ENCODE measurements at regions not wholly inside any gene's neighbourhood (a gene's known extent, or its start where the extent isn't known, plus 50 kb on each side); places are given as distances from the start of the nearest gene placed in this dataset.
"Not testable (repeated sequence)": the region's sequence is repeated elsewhere in the genome, so short reads cannot be mapped to it uniquely, and the experiment has no call there.

DNA sequence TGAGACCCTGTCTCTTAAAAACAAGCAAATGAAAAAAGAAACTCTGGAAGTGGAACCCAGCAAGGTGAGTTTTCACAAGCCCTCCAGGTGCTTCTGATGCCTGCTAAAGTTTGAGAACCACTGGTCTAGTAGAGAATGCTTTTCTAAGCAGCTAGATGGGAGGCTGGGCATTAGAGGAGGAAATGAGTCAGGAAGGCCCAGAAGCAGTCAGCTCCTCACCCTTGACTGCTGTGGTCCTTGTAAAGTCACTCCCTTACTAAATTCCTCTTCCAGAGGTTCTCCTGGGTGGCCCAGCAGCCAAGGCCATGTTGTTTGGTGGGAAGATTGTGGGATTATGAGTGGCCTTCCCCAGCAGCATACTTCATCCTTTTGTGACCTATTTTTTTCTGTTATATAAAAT, 52.0 kb upstream of the FYN start:
- Histone ChIP-seq H3K27ac (ENCODE audit: low read depth, low read length) (no peak overlapping the region), H3K9ac (ENCODE audit: low read depth in 1 of 3, low read length in 3 of 3) (no peak overlapping the region), H3K27me3 (ENCODE audit: control insufficient read depth in 3 of 3, insufficient read depth in 3 of 3, low read length in 3 of 3) (peaks cover 0 to under 1% (median 0%) of the 10 kb centered on the region in 3 donors), H3K4me1 (ENCODE audit: control insufficient read depth in 3 of 3, insufficient read depth in 3 of 3, low read length in 3 of 3) (no peaks in the 10 kb centered on the region), H3K4me3 (ENCODE audit: low read length in 3 of 3) (no peak overlapping the region), H3K9me3 (ENCODE audit: control insufficient read depth in 3 of 3, low read length in 3 of 3) (no peaks in the 10 kb centered on the region), H3K36me3 (ENCODE audit: control insufficient read depth in 3 of 3, insufficient read depth in 3 of 3, low read length in 3 of 3) (no peaks in the 10 kb centered on the region)

DNA sequence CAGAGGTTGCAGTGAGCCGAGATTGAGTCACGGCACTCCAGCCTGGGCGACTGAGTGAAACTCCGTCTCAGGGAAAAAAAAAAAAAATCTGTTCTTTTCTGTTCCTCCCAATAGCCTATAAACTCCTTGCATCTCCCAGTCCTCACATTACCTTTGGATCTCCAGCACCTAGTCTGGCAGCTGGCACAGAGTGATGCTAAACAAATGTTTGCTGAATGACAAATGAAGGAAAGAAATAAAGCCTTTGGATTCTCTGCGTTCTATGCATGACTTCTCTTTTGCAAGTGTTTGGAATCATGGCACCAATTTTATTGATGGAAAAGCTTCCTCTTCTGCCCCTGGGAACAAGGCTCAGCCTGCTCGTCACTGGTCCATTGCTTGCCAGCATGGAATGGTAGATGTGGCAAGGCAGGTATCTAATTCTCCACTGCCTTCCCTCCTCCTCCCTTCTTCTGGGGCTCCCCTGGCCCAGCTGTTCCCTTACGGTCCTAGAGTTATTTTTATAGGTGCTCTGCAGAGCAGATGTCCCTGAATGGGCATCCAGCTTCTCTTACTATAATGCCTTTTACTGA, 53.6 kb upstream of the FYN start:
- Histone ChIP-seq H3K9ac (ENCODE audit: low read depth in 1 of 3, low read length in 3 of 3) (no peak overlapping the region), H3K4me3 (ENCODE audit: low read length in 3 of 3) (no peak overlapping the region), H3K36me3 (ENCODE audit: control insufficient read depth in 3 of 3, insufficient read depth in 3 of 3, low read length in 3 of 3) (no peaks in the 10 kb centered on the region), H3K27ac (ENCODE audit: low read depth, low read length) (no peak overlapping the region), H3K4me1 (ENCODE audit: control insufficient read depth in 3 of 3, insufficient read depth in 3 of 3, low read length in 3 of 3) (no peaks in the 10 kb centered on the region), H3K9me3 (ENCODE audit: control insufficient read depth in 3 of 3, low read length in 3 of 3) (no peaks in the 10 kb centered on the region), H3K27me3 (ENCODE audit: control insufficient read depth in 3 of 3, insufficient read depth in 3 of 3, low read length in 3 of 3) (no peaks in the 10 kb centered on the region)

DNA sequence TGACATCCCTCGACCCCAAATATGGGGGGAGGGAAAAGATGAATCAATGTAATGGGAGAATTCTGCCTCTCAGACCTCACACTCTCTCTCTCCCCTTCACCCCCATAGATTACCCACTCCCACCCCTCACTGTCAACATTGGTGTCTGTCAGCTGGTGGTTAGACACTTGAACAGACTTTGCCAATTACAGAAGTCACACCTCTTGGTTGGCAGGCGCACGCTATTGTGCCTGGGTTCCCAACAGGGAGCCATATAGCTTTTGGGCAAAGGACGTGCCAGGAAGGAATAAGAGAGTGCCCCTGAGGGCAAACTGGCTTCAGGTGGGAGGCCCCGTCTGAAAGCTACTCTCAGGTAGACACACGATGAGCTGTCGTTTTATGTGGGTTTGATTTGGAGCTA, 54.1 kb upstream of the FYN start:
- H3K9ac ChIP-seq (ENCODE audit: low read depth in 1 of 3, low read length in 3 of 3), result no peak overlapping the region
- no peaks in the 10 kb centered on the region for H3K4me1 ChIP-seq (ENCODE audit: control insufficient read depth in 3 of 3, insufficient read depth in 3 of 3, low read length in 3 of 3)
- H3K36me3 ChIP-seq (ENCODE audit: control insufficient read depth in 3 of 3, insufficient read depth in 3 of 3, low read length in 3 of 3), result no peaks in the 10 kb centered on the region
- no peak overlapping the region for H3K4me3 ChIP-seq (ENCODE audit: low read length in 3 of 3)
- no peaks in the 10 kb centered on the region for H3K27me3 ChIP-seq (ENCODE audit: control insufficient read depth in 3 of 3, insufficient read depth in 3 of 3, low read length in 3 of 3)
- H3K9me3 ChIP-seq (ENCODE audit: control insufficient read depth in 3 of 3, low read length in 3 of 3), result no peaks in the 10 kb centered on the region
- H3K27ac ChIP-seq (ENCODE audit: low read depth, low read length), result no peak overlapping the region

DNA sequence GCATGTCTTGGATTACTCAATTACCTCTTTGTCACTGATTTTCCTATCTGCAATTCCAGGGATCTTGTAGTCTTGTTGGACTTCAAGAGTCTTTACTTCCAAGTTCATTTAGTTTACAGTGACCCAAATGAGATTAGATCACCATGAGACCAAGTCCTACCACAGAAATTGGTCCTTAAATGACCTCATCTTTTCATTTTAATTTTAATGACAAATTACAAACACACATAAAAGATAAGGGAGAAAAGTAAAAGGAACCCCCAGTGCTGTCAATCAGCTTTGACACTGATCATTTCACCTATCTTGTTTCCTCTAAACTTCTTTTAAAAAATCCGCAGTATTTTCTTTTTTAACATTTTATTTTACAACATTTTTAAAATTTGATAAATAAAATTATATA, 54.9 kb upstream of the FYN start:
- Histone ChIP-seq H3K27ac (ENCODE audit: low read depth, low read length) (no peak overlapping the region), H3K4me1 (ENCODE audit: control insufficient read depth in 3 of 3, insufficient read depth in 3 of 3, low read length in 3 of 3) (no peaks in the 10 kb centered on the region), H3K9me3 (ENCODE audit: control insufficient read depth in 3 of 3, low read length in 3 of 3) (no peaks in the 10 kb centered on the region), H3K27me3 (ENCODE audit: control insufficient read depth in 3 of 3, insufficient read depth in 3 of 3, low read length in 3 of 3) (no peaks in the 10 kb centered on the region), H3K9ac (ENCODE audit: low read depth in 1 of 3, low read length in 3 of 3) (no peak overlapping the region), H3K36me3 (ENCODE audit: control insufficient read depth in 3 of 3, insufficient read depth in 3 of 3, low read length in 3 of 3) (no peaks in the 10 kb centered on the region), H3K4me3 (ENCODE audit: low read length in 3 of 3) (no peak overlapping the region)

DNA sequence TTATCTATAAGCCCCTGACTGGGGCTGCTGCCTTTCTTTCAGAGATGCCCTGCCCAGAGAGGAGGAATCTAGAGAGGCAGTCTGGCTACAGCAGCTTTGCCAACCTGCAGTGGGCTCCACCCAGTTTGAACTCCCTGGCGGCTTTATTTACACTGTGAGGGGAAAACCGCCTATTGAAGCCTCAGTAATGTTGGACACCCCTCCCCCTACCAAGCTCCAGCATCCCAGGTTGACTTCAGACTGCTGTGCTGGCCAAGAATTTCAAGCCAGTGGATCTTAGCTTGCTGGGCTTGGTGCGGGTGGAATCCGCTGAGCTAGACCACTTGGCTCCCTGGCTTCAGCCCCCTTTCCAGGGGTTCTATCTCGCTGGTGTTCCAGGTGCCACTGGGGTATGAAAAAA, 61.4 kb upstream of the FYN start:
- not testable (repeated sequence) for H3K9me3 ChIP-seq (ENCODE audit: control insufficient read depth in 3 of 3, low read length in 3 of 3); H3K9ac ChIP-seq (ENCODE audit: low read depth in 1 of 3, low read length in 3 of 3); H3K36me3 ChIP-seq (ENCODE audit: control insufficient read depth in 3 of 3, insufficient read depth in 3 of 3, low read length in 3 of 3); H3K4me1 ChIP-seq (ENCODE audit: control insufficient read depth in 3 of 3, insufficient read depth in 3 of 3, low read length in 3 of 3); H3K4me3 ChIP-seq (ENCODE audit: low read length in 3 of 3); H3K27ac ChIP-seq (ENCODE audit: low read depth, low read length); H3K27me3 ChIP-seq (ENCODE audit: control insufficient read depth in 3 of 3, insufficient read depth in 3 of 3, low read length in 3 of 3)

DNA sequence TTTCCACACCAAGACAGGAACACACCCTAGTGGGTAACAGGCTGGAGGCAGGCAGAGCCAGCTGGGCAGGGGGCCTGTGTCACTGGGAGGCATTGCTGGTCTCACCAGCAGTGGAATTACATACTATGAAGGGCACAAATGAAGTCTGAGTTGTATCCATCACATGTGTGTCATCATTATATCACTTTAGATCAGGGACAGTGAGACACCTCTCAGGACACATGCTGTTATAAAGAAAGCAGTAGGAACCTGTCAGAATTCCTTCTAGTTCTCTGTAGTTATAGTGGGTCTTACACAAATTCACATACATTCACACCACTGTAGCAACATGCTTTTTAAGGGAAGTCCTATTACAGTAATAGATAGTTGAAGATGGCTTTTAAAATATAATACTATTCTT, 63.5 kb upstream of the FYN start:
- Histone ChIP-seq H3K4me3 (ENCODE audit: low read length in 3 of 3) (no peak overlapping the region), H3K9ac (ENCODE audit: low read depth in 1 of 3, low read length in 3 of 3) (no peak overlapping the region), H3K9me3 (ENCODE audit: control insufficient read depth in 3 of 3, low read length in 3 of 3) (no peaks in the 10 kb centered on the region), H3K36me3 (ENCODE audit: control insufficient read depth in 3 of 3, insufficient read depth in 3 of 3, low read length in 3 of 3) (no peaks in the 10 kb centered on the region), H3K27me3 (ENCODE audit: control insufficient read depth in 3 of 3, insufficient read depth in 3 of 3, low read length in 3 of 3) (no peaks in the 10 kb centered on the region), H3K27ac (ENCODE audit: low read depth, low read length) (no peak overlapping the region), H3K4me1 (ENCODE audit: control insufficient read depth in 3 of 3, insufficient read depth in 3 of 3, low read length in 3 of 3) (no peaks in the 10 kb centered on the region)

DNA sequence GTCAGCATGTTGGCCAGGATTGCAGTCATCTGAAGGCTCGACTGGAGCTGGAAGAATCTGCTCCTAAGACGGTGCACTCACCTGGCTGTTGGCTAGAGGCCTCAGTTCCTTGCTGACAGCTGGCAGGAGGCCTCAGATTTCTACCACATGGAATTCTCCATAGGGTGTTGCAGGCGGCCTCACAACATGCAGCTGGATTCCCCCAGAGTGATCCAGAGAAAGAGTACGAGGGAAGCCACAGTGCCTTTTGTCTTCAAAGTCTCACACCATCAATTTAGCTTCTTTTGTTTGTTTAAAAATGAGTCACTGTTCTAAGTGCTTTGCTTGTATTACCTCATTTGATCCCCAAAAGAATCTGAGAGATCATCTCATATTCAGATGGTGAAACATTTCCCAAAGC, 65.5 kb upstream of the FYN start:
- Histone ChIP-seq H3K36me3 (ENCODE audit: control insufficient read depth in 3 of 3, insufficient read depth in 3 of 3, low read length in 3 of 3) (no peaks in the 10 kb centered on the region), H3K9me3 (ENCODE audit: control insufficient read depth in 3 of 3, low read length in 3 of 3) (peaks cover 0 to 2% (median 0%) of the 10 kb centered on the region in 3 donors), H3K4me3 (ENCODE audit: low read length in 3 of 3) (no peak overlapping the region), H3K27me3 (ENCODE audit: control insufficient read depth in 3 of 3, insufficient read depth in 3 of 3, low read length in 3 of 3) (no peaks in the 10 kb centered on the region), H3K4me1 (ENCODE audit: control insufficient read depth in 3 of 3, insufficient read depth in 3 of 3, low read length in 3 of 3) (no peaks in the 10 kb centered on the region), H3K27ac (ENCODE audit: low read depth, low read length) (no peak overlapping the region), H3K9ac (ENCODE audit: low read depth in 1 of 3, low read length in 3 of 3) (no peak overlapping the region)

DNA sequence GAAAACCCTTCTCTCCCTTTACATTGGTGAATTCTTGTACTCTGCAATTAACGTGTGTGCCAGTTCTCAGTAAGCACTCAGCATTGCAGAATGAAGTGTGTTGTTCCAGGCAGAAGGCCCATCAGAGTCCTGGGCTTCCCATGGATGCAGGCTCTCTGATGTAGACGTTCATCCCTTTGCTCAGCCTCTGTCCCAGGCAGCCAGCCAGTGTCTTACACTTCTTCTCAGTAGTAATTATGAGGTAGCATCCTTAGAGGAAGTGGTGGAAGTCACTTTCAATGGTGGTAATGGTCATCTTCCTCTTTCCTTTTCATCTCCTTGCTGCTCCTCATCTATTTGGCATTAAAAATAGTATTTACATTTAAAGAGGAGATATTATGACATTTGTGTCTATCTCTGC, 66.7 kb upstream of the FYN start:
- Histone ChIP-seq H3K9ac (ENCODE audit: low read depth in 1 of 3, low read length in 3 of 3) (no peak overlapping the region), H3K27ac (ENCODE audit: low read depth, low read length) (no peak overlapping the region), H3K27me3 (ENCODE audit: control insufficient read depth in 3 of 3, insufficient read depth in 3 of 3, low read length in 3 of 3) (no peaks in the 10 kb centered on the region), H3K4me1 (ENCODE audit: control insufficient read depth in 3 of 3, insufficient read depth in 3 of 3, low read length in 3 of 3) (no peaks in the 10 kb centered on the region), H3K9me3 (ENCODE audit: control insufficient read depth in 3 of 3, low read length in 3 of 3) (peaks cover 0 to 2% (median 0%) of the 10 kb centered on the region in 3 donors), H3K4me3 (ENCODE audit: low read length in 3 of 3) (no peak overlapping the region), H3K36me3 (ENCODE audit: control insufficient read depth in 3 of 3, insufficient read depth in 3 of 3, low read length in 3 of 3) (no peaks in the 10 kb centered on the region)

DNA sequence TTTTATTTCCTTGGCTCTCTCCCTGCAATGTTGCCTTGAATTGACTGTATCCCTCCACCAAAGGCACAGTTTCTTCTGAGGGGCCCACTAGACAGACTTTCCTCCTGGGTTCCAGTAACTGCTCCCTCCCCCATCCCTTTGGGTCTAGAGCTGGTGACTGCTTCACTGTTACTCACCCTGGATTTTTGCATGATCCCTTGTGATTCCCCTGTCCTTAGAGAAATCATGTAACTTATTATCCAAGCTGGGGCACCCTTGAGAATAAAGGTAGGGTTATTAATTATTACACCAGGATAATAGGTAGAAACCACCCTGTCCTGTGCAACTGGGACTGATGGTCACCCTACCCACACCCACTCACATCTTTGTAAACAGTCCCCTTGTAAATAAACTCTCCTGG, 67.5 kb upstream of the FYN start:
- Histone ChIP-seq H3K4me3 (ENCODE audit: low read length in 3 of 3) (no peak overlapping the region), H3K9ac (ENCODE audit: low read depth in 1 of 3, low read length in 3 of 3) (no peak overlapping the region), H3K4me1 (ENCODE audit: control insufficient read depth in 3 of 3, insufficient read depth in 3 of 3, low read length in 3 of 3) (no peaks in the 10 kb centered on the region), H3K9me3 (ENCODE audit: control insufficient read depth in 3 of 3, low read length in 3 of 3) (peaks cover 0 to 2% (median 0%) of the 10 kb centered on the region in 3 donors), H3K27ac (ENCODE audit: low read depth, low read length) (no peak overlapping the region), H3K27me3 (ENCODE audit: control insufficient read depth in 3 of 3, insufficient read depth in 3 of 3, low read length in 3 of 3) (no peaks in the 10 kb centered on the region), H3K36me3 (ENCODE audit: control insufficient read depth in 3 of 3, insufficient read depth in 3 of 3, low read length in 3 of 3) (no peaks in the 10 kb centered on the region)

DNA sequence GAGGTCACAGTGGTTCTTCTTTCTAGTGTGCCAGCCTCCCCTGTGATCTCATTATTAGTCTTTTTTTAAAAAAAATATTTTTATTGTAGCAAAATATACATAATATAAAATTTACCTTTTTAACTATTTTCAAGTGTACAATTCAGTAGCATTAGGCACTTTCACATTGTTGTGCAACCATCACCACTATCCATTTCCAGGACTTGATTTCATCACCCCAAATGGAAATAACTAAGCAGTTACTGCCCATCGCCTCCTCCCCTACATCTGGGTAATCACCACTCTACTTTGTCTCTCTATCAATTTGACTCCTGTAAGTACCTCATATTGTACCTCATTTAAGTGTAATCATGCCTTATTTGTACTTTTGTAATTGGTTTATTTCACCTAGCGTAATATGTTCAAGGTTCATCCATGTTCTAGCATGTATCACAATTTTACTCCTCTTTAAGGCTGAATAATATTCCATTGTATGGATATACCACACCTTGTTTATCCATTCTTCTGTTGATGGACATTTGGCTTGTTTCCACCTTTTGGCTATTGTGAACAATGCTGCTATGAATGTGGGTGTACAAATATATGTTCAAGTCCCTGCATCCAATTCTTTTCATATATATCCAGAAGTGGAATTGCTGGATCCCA, 68.6 kb upstream of the FYN start:
- Histone ChIP-seq H3K27ac (ENCODE audit: low read depth, low read length) (no peak overlapping the region), H3K9me3 (ENCODE audit: control insufficient read depth in 3 of 3, low read length in 3 of 3) (peaks cover 0 to 2% (median 0%) of the 10 kb centered on the region in 3 donors), H3K27me3 (ENCODE audit: control insufficient read depth in 3 of 3, insufficient read depth in 3 of 3, low read length in 3 of 3) (no peaks in the 10 kb centered on the region), H3K9ac (ENCODE audit: low read depth in 1 of 3, low read length in 3 of 3) (no peak overlapping the region), H3K36me3 (ENCODE audit: control insufficient read depth in 3 of 3, insufficient read depth in 3 of 3, low read length in 3 of 3) (no peaks in the 10 kb centered on the region), H3K4me3 (ENCODE audit: low read length in 3 of 3) (no peak overlapping the region), H3K4me1 (ENCODE audit: control insufficient read depth in 3 of 3, insufficient read depth in 3 of 3, low read length in 3 of 3) (no peaks in the 10 kb centered on the region)
